ENCODE measurements at regions not wholly inside any gene's neighbourhood (a gene's known extent, or its start where the extent isn't known, plus 50 kb on each side); places are given as distances from the start of the nearest gene placed in this dataset.

- TF ChIP-seq GATA2 (IDR thresholded peaks at IDR 0.05; ENCODE audit: low read depth, low read length) (no peak), GATA3 (IDR thresholded peaks at IDR 0.05; ENCODE audit: low read depth, low read length) (no peak)
Measured at GRCh38 chr4:27629532-27630225, 769.0 kb downstream of the STIM2 start.

Data from SH-SY5Y (cell line).